Neural cell (in vitro differentiated cells): ENCODE measurements at regions not wholly inside any gene's neighbourhood (a gene's known extent, or its start where the extent isn't known, plus 50 kb on each side); places are given as distances from the start of the nearest gene placed in this dataset.

Source experiments
- CTCF ChIP-seq: fragments of 450-650 bp; IDR thresholded peaks from 2 replicates; pipeline ENCODE4 v1.5.1; 2014; ENCODE audit warnings: antibody characterized with exemption, mild to moderate bottlenecking, moderate library complexity; ENCODE audit not compliant: poor library complexity, severe bottlenecking
- EP300 ChIP-seq: fragments of 450-650 bp; conservative IDR thresholded peaks from 2 replicates; pipeline ENCODE4 v1.6.1; 2014; ENCODE audit warnings: antibody characterized with exemption, mild to moderate bottlenecking, moderate library complexity; ENCODE audit not compliant: poor library complexity, severe bottlenecking
- EZH2 ChIP-seq: fragments of 200-600, 300-800 bp; shearing (Covaris generic), sonication (generic); IDR thresholded peaks from 2 replicates; pipeline ENCODE4 v1.6.1; 2014; ENCODE audit warnings: antibody characterized with exemption, low read length, borderline replicate concordance, mild to moderate bottlenecking; ENCODE audit not compliant: insufficient read depth, poor library complexity, severe bottlenecking
- MXI1 ChIP-seq: fragments of 450-650 bp; conservative IDR thresholded peaks from 2 replicates; pipeline ENCODE4 v1.6.1; 2014; ENCODE audit warnings: antibody characterized with exemption, mild to moderate bottlenecking; ENCODE audit not compliant: poor library complexity, severe bottlenecking
- POLR2AphosphoS5 ChIP-seq: IDR thresholded peaks from 2 replicates; pipeline ENCODE4 v1.6.1; 2012
- RAD21 ChIP-seq: fragments of 450-650 bp; conservative IDR thresholded peaks from 2 replicates; pipeline ENCODE4 v1.6.1; 2014; ENCODE audit warnings: antibody characterized with exemption, mild to moderate bottlenecking, moderate library complexity
- REST ChIP-seq: IDR thresholded peaks from 2 replicates; pipeline ENCODE4 v1.6.1; 2012; ENCODE audit warnings: borderline replicate concordance

- TF ChIP-seq EZH2 = no peak
- TF ChIP-seq CTCF = no peak
- TF ChIP-seq MXI1 = no peak
- TF ChIP-seq POLR2AphosphoS5 = no peak
- TF ChIP-seq RAD21 = no peak
- TF ChIP-seq REST = no peak
- TF ChIP-seq EP300 = no peak
Measured at GRCh38 chr1:4033129-4033676, 133.1 kb upstream of the C1orf174 start.
